ENCODE measurements at regions not wholly inside any gene's neighbourhood (a gene's known extent, or its start where the extent isn't known, plus 50 kb on each side); places are given as distances from the start of the nearest gene placed in this dataset.

DNA sequence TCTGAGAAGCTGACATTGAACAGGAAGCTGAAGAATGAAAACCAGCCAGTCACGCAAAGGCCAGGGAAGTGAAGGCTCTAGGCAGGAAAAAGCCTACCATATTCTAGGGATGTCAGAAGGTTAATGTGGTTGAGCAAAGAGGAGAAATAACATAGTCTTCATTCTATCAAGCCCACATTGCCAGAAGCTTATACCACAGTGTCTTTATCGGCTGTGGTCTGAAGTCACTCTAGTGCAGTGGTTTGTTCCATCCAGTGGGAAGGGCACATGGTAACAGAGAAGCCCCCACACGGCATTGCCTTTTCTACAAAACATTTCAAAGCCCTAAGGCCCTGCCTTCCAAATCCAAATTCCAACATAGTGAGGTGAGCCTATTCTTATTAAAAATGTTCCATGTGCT lies 311.3 kb downstream of the TNS1 start:
- ATAC-seq (ENCODE audit: low FRiP score) (no peak), DNase-seq (no peak)
- no peak overlapping the region for H3K4me3 ChIP-seq (ENCODE audit: low read length in 2 of 2)
- peaks cover 3 to 12% of the 10 kb centered on the region in 2 donors for H3K4me1 ChIP-seq (ENCODE audit: control insufficient read depth in 1 of 2, insufficient read depth in 2 of 2, low read length in 2 of 2)
- H3K27me3 ChIP-seq (ENCODE audit: control insufficient read depth in 1 of 2, insufficient read depth in 2 of 2, low read length in 1 of 2), result no peaks in the 10 kb centered on the region
- H3K36me3 ChIP-seq (ENCODE audit: control insufficient read depth in 1 of 2, insufficient read depth in 2 of 2, low read length in 1 of 2), result no peaks in the 10 kb centered on the region
- whole genome bisulfite sequencing, 2 donors, result 58 to 61% methylated on average over 3 of the region's 3 CpGs
- no peaks in the 10 kb centered on the region for H3K9me3 ChIP-seq (ENCODE audit: control insufficient read depth, low read length)
- peak overlapping the region in 1 of 2 donors; percentile 85 for H3K27ac ChIP-seq (ENCODE audit: low read depth in 1 of 2, low read length in 2 of 2)
- intact Hi-C loops (cut with DNase I), result loop anchor here (5.0 kb wide), 2 partner anchors 34 to 39 kb away; no protein-coding TSS in a partner anchor

DNA sequence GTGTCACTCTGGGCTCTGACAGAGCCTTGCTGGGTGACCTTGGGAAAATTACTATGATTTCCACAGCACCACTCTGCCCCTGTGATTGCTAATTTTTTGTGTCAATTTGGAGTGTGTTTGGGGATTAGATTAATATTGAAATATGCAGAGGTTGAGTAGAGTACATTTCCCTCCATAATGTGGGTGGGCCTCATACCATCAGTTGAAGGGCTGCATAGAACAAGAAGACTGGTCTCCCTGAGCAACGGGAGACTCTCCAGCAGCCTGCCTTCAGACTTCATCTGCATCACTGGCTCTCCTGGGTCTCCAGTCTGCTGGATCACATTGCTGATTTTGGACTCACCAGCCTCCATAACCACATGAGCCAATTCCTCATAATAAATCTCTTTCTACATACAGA lies 313.7 kb downstream of the TNS1 start:
- 80 to 87% methylated on average over 1 of the region's 1 CpG for WGBS, 2 donors
- peak overlapping the region in 1 of 2 donors; percentile 68 for H3K27ac ChIP-seq (ENCODE audit: low read depth in 1 of 2, low read length in 2 of 2)

DNA sequence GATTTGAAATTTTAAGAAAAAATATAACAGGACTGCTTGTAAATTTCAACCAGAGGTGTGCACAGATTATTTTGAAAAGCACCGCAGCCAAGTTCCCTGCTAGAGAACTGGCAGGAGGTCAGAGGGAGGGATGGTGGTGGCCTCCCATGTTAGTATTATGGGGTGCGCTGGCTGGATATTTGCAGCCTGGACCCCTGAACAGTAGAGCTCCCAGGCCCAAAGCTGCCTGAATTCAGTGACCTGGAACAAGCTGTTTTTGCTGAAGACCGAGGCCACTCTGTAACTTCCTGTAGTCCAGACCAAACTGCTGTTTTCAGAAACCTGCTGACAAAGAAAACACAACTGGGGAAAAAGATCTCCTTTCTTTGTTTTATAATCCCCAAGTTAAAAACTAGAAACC lies 314.3 kb downstream of the TNS1 start:
- Histone ChIP-seq H3K36me3 (ENCODE audit: control insufficient read depth in 1 of 2, insufficient read depth in 2 of 2, low read length in 1 of 2) (peaks cover 0 to 2% of the 10 kb centered on the region in 2 donors), H3K4me1 (ENCODE audit: control insufficient read depth in 1 of 2, insufficient read depth in 2 of 2, low read length in 2 of 2) (peaks cover 12 to 14% of the 10 kb centered on the region in 2 donors), H3K9me3 (ENCODE audit: control insufficient read depth, low read length) (no peaks in the 10 kb centered on the region), H3K4me3 (ENCODE audit: low read length in 2 of 2) (no peak overlapping the region), H3K27me3 (ENCODE audit: control insufficient read depth in 1 of 2, insufficient read depth in 2 of 2, low read length in 1 of 2) (no peaks in the 10 kb centered on the region), H3K27ac (ENCODE audit: low read depth in 1 of 2, low read length in 2 of 2) (no peak overlapping the region)
- DNase-seq (no peak), ATAC-seq (ENCODE audit: low FRiP score) (no peak)
- intact Hi-C loops (cut with DNase I), result no loop called here
- WGBS, 2 donors, result 18 to 21% methylated on average over 3 of the region's 3 CpGs

More for the DNA sequence above, 313.7 kb downstream of the TNS1 start:
- intact Hi-C loops (cut with DNase I), result no loop called here
- Histone ChIP-seq H3K36me3 (ENCODE audit: control insufficient read depth in 1 of 2, insufficient read depth in 2 of 2, low read length in 1 of 2) (peaks cover 0 to under 1% of the 10 kb centered on the region in 2 donors), H3K9me3 (ENCODE audit: control insufficient read depth, low read length) (no peaks in the 10 kb centered on the region), H3K27me3 (ENCODE audit: control insufficient read depth in 1 of 2, insufficient read depth in 2 of 2, low read length in 1 of 2) (no peaks in the 10 kb centered on the region), H3K4me1 (ENCODE audit: control insufficient read depth in 1 of 2, insufficient read depth in 2 of 2, low read length in 2 of 2) (peaks cover 12 to 14% of the 10 kb centered on the region in 2 donors), H3K4me3 (ENCODE audit: low read length in 2 of 2) (no peak overlapping the region)
- DNase-seq (no peak), ATAC-seq (ENCODE audit: low FRiP score) (no peak)

DNA sequence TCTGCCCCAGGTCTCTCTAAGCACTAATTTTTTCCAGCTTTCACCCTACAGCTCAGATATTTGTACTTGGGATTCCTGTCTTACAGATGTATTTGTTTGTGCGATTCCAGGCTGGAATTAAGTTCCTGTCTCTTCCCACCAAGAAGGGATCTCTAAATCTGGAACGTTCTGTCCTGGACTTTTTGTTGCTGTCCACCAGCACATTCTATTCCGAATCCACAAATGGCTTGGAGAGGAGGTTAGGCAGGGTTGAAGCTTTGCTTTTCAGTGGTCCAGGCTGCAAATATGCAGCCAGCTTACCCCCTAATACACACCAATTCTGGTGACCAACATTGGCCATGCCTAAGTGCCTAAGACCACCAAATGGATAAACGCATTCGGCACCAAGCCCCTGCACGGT lies 315.0 kb downstream of the TNS1 start:
- H3K36me3 ChIP-seq (ENCODE audit: control insufficient read depth in 1 of 2, insufficient read depth in 2 of 2, low read length in 1 of 2), result peaks cover 0 to 2% of the 10 kb centered on the region in 2 donors
- H3K4me1 ChIP-seq (ENCODE audit: control insufficient read depth in 1 of 2, insufficient read depth in 2 of 2, low read length in 2 of 2), result peaks cover 12 to 14% of the 10 kb centered on the region in 2 donors
- 67 to 71% methylated on average over 6 of the region's 6 CpGs for WGBS, 2 donors
- ATAC-seq (ENCODE audit: low FRiP score), result no peak
- intact Hi-C loops (cut with DNase I), result no loop called here
- H3K9me3 ChIP-seq (ENCODE audit: control insufficient read depth, low read length), result no peaks in the 10 kb centered on the region
- no peak for DNase-seq
- H3K27me3 ChIP-seq (ENCODE audit: control insufficient read depth in 1 of 2, insufficient read depth in 2 of 2, low read length in 1 of 2), result no peaks in the 10 kb centered on the region
- H3K4me3 ChIP-seq (ENCODE audit: low read length in 2 of 2), result no peak overlapping the region
- H3K27ac ChIP-seq (ENCODE audit: low read depth in 1 of 2, low read length in 2 of 2), result no peak overlapping the region

DNA sequence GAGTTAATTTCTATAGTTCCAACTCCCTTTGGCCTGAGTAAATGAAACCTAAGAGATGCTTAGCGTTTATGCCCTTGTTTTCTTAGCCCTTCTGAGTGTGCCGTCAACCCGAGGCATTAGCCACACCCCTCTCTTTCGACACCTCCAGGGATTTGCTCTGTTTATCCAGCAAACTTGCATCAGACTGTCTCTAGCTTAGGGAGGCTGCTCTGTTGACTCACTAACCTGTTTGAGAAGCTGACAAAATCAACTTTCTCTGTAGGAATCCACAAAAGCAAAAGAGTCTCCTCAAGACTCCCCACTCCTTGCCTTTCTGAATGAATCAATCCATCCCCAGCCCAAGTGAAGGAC lies 317.6 kb downstream of the TNS1 start:
- Histone ChIP-seq H3K27me3 (ENCODE audit: control insufficient read depth in 1 of 2, insufficient read depth in 2 of 2, low read length in 1 of 2) (no peaks in the 10 kb centered on the region), H3K4me3 (ENCODE audit: low read length in 2 of 2) (no peak overlapping the region), H3K9me3 (ENCODE audit: control insufficient read depth, low read length) (no peaks in the 10 kb centered on the region), H3K27ac (ENCODE audit: low read depth in 1 of 2, low read length in 2 of 2) (peak overlapping the region in 1 of 2 donors; percentile 37), H3K36me3 (ENCODE audit: control insufficient read depth in 1 of 2, insufficient read depth in 2 of 2, low read length in 1 of 2) (peaks cover 0 to 2% of the 10 kb centered on the region in 2 donors), H3K4me1 (ENCODE audit: control insufficient read depth in 1 of 2, insufficient read depth in 2 of 2, low read length in 2 of 2) (peaks cover 3 to 9% of the 10 kb centered on the region in 2 donors)
- ATAC-seq (ENCODE audit: low FRiP score), result peak; percentile 86
- peak; percentile 74 to 77 for DNase-seq
- intact Hi-C loops (cut with DNase I), result no loop called here
- 0 to 3% methylated on average over 4 of the region's 4 CpGs for WGBS, 2 donors

DNA sequence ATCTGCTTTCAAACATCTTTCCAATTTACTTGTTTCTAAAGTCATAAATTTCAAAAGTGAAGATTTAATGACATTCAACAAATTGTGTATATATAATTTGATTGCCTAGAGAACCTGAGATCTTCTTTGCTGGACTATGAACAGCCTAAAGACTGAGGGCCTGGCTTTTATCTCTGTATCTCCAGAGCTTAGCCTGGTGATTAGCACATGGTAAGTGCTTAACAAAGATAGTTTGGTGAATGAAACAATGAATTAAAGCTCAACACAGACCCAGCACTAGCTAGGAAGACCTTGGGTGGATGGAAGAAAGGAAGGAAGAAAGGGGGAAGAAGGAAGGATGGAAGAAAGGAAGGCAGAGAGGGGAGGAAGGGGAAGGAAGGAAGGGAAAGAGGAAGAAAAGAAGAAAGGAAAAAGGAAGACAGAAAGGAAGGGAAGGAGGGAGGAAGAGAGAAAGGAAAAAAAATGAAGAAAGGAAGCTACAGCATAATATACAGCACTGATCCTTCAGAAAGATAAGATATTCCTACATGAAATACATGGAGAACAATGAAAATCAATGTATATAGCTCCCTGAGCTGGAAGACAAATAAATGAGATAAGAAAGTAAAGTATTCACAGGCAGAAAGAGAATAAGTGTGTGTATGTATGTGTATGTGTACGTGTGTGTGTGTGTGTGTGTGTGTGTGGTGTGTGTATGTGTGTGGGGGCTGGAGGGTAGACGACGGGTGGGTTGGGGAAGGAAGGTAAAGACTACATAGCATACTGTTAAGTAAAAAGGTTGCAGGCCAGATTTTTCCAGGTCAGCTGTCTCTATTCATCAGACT lies 318.2 kb downstream of the TNS1 start:
- intact Hi-C loops (cut with DNase I), result no loop called here
- H3K27me3 ChIP-seq (ENCODE audit: control insufficient read depth in 1 of 2, insufficient read depth in 2 of 2, low read length in 1 of 2), result no peaks in the 10 kb centered on the region
- DNase-seq, result no peak
- no peaks in the 10 kb centered on the region for H3K9me3 ChIP-seq (ENCODE audit: control insufficient read depth, low read length)
- ATAC-seq (ENCODE audit: low FRiP score), result peak; percentile 26
- peak overlapping the region in 1 of 2 donors; percentile 37 for H3K27ac ChIP-seq (ENCODE audit: low read depth in 1 of 2, low read length in 2 of 2)
- no peak overlapping the region for H3K4me3 ChIP-seq (ENCODE audit: low read length in 2 of 2)
- peaks cover 3 to 9% of the 10 kb centered on the region in 2 donors for H3K4me1 ChIP-seq (ENCODE audit: control insufficient read depth in 1 of 2, insufficient read depth in 2 of 2, low read length in 2 of 2)
- WGBS, 2 donors, result 76 to 79% methylated on average over 3 of the region's 3 CpGs
- peaks cover 0 to 2% of the 10 kb centered on the region in 2 donors for H3K36me3 ChIP-seq (ENCODE audit: control insufficient read depth in 1 of 2, insufficient read depth in 2 of 2, low read length in 1 of 2)

DNA sequence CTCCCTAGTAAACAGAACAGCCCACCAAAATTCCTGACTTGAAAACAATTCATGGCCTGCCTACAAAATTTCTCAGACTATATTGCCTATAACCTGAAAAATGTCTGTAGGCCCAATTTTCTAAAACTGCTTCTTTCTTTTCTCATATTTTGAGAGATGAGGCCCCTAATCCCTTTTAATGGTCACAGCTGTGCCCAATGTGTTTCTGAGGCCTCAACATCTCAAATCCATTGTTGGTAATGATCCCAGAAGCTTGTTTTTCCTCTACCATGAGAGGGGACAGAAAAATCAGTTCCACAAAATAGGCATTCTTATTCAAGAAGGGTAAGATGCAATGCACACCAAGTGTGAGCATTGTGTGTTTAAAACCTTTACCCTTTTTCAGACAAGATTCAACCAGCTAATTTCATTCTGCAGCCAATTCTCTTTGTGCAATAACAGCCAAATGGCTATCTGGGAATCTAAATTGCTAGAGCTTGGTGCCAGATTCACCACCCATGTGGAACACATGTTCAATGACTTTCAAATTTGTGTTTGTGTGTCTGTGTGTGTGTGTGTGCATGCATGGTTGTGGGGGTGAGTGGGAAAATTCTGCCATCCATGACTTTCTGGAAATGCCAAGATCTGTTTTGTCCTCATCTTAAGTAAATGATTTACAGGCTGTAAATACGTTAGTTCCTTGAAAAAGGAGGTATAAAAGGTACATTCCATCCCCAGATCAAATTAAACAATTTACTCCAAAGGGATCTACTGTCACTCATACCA lies 319.5 kb downstream of the TNS1 start:
- WGBS, 2 donors, result 73 to 84% methylated on average over 1 of the region's 1 CpG
- H3K9me3 ChIP-seq (ENCODE audit: control insufficient read depth, low read length), result no peaks in the 10 kb centered on the region
- ATAC-seq (ENCODE audit: low FRiP score) (no peak), DNase-seq (no peak)
- peak overlapping the region in 1 of 2 donors; percentile 37 for H3K27ac ChIP-seq (ENCODE audit: low read depth in 1 of 2, low read length in 2 of 2)
- H3K27me3 ChIP-seq (ENCODE audit: control insufficient read depth in 1 of 2, insufficient read depth in 2 of 2, low read length in 1 of 2), result no peaks in the 10 kb centered on the region
- H3K36me3 ChIP-seq (ENCODE audit: control insufficient read depth in 1 of 2, insufficient read depth in 2 of 2, low read length in 1 of 2), result peaks cover 0 to 2% of the 10 kb centered on the region in 2 donors
- no peak overlapping the region for H3K4me3 ChIP-seq (ENCODE audit: low read length in 2 of 2)
- H3K4me1 ChIP-seq (ENCODE audit: control insufficient read depth in 1 of 2, insufficient read depth in 2 of 2, low read length in 2 of 2), result peaks cover 3 to 9% of the 10 kb centered on the region in 2 donors
- intact Hi-C loops (cut with DNase I), result no loop called here

DNA sequence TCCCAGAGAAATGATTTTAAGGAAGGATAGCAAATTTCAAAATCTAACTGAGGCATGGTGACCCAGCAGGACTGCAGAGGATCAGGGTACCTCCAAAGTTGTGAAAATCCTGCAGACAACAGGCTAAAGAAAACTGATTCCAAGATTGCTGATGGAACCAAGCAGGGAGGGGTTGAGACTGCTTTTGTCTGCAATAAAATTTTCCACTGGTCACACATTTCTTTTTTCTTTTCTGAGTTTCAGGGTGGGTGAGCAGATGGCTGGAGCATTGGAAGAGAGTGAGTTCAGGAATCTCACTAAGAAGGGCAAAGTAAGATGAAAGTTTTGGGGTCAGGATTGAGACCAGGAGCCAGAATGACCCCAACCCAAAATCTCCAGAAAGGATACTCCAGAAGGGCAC lies 321.0 kb downstream of the TNS1 start:
- DNase-seq, result no peak

More for the DNA sequence above, 321.0 kb downstream of the TNS1 start:
- Histone ChIP-seq H3K36me3 (ENCODE audit: control insufficient read depth in 1 of 2, insufficient read depth in 2 of 2, low read length in 1 of 2) (peaks cover 0 to 2% of the 10 kb centered on the region in 2 donors), H3K4me1 (ENCODE audit: control insufficient read depth in 1 of 2, insufficient read depth in 2 of 2, low read length in 2 of 2) (peaks cover 3 to 9% of the 10 kb centered on the region in 2 donors), H3K27me3 (ENCODE audit: control insufficient read depth in 1 of 2, insufficient read depth in 2 of 2, low read length in 1 of 2) (no peaks in the 10 kb centered on the region), H3K9me3 (ENCODE audit: control insufficient read depth, low read length) (no peaks in the 10 kb centered on the region), H3K27ac (ENCODE audit: low read depth in 1 of 2, low read length in 2 of 2) (no peak overlapping the region), H3K4me3 (ENCODE audit: low read length in 2 of 2) (no peak overlapping the region)
- no peak for ATAC-seq (ENCODE audit: low FRiP score)
- intact Hi-C loops (cut with DNase I), result no loop called here

Data from aorta (tissue), 5 donors.